BJ (cell line): ENCODE measurements at regions not wholly inside any gene's neighbourhood (a gene's known extent, or its start where the extent isn't known, plus 50 kb on each side); places are given as distances from the start of the nearest gene placed in this dataset.

Source experiments
- CTCF ChIA-PET: fragments of 350-600 bp; formaldehyde crosslinking; extraction: SDS; loops from one replicate; lab custom pipeline; 2021; ENCODE audit warnings: antibody characterized with exemption, inconsistent platforms; lab: Yijun Ruan, JAX
- POLR2A ChIA-PET: fragments of 300-600 bp; sonication (Branson Sonifier 250); formaldehyde crosslinking; extraction: SDS; loops from one replicate; lab custom pipeline; 2021; ENCODE audit warnings: antibody characterized with exemption; lab: Charles Lee
- DNase-seq: peaks from one replicate; pipeline ENCODE4 v3.0.0-alpha.2; 2011; ENCODE audit warnings: low read depth
- H3K27me3 ChIP-seq: 2 replicates; pipeline ENCODE4 v1.6.0; 2011; ENCODE audit warnings: low read length; ENCODE audit not compliant: control insufficient read depth, insufficient read depth
- H3K36me3 ChIP-seq: 2 replicates; pipeline ENCODE4 v1.5.1; 2011; ENCODE audit warnings: low read length; ENCODE audit not compliant: control insufficient read depth, insufficient read depth
- H3K4me3 ChIP-seq: 2 replicates; pipeline ENCODE4 v1.5.1; 2011; ENCODE audit warnings: low read depth, mild to moderate bottlenecking, control low read depth, low read length
- CTCF ChIP-seq: IDR thresholded peaks from 2 replicates; pipeline ENCODE4 v1.5.1; 2011; ENCODE audit warnings: low read depth, mild to moderate bottlenecking, control low read depth, inconsistent platforms, low read length, moderate library complexity; ENCODE audit not compliant: insufficient read depth

GRCh38 chr2:234608946-234609345 lies 112.1 kb upstream of the ARL4C start:
- DNase-seq, result no peak
- Histone ChIP-seq H3K27me3 (peaks cover 3% of the 10 kb centered on the region), H3K36me3 (no peaks in the 10 kb centered on the region), H3K4me3 (no peak overlapping the region)
- TF ChIP-seq CTCF, result no peak
- CTCF ChIA-PET, result no interaction called here
- POLR2A ChIA-PET, result no interaction called here

- H3K4me3 ChIP-seq, result no peak overlapping the region
- POLR2A ChIA-PET, result no interaction called here
- CTCF ChIA-PET, result no interaction called here
- DNase-seq, result no peak
- peaks cover 3% of the 10 kb centered on the region for H3K27me3 ChIP-seq
- H3K36me3 ChIP-seq, result no peaks in the 10 kb centered on the region
- TF ChIP-seq CTCF, result no peak
Measured at GRCh38 chr2:234607691-234608090, 110.8 kb upstream of the ARL4C start.

- no peak for TF ChIP-seq CTCF
- ChIA-PET POLR2A (no interaction called here), CTCF (no interaction called here)
- Histone ChIP-seq H3K4me3 (no peak overlapping the region), H3K36me3 (no peaks in the 10 kb centered on the region), H3K27me3 (peaks cover 3% of the 10 kb centered on the region)
- DNase-seq, result no peak
Measured at GRCh38 chr2:234606896-234607295, 110.0 kb upstream of the ARL4C start.

DNA sequence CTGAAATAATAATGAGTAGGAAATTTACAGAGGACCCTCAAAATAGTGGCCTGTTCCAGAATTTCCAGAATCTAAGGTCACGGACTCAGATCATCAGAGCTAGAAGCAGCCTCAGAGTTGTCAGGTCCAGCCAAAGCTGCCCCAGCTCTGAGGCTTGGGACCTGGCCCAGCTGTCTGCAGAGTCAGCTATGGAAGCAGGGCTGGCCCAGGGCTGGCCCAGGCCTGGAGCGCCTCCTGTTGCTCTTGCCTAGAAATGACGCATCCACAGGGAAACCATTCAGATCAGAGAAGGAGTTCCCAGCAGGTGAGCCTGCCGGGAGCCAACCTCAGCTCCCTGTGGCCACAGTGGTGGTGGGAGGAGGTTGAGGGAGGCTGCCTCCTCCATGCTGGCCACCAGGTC lies 106.7 kb upstream of the ARL4C start:
- no peak for TF ChIP-seq CTCF
- Histone ChIP-seq H3K4me3 (no peak overlapping the region), H3K36me3 (no peaks in the 10 kb centered on the region), H3K27me3 (peaks cover 3% of the 10 kb centered on the region)
- ChIA-PET CTCF (interaction anchor here (1.3 kb wide), 1 partner anchor 38 kb away, joined by 3 read pairs; no protein-coding TSS in a partner anchor), POLR2A (no interaction called here)
- DNase-seq, result no peak

DNA sequence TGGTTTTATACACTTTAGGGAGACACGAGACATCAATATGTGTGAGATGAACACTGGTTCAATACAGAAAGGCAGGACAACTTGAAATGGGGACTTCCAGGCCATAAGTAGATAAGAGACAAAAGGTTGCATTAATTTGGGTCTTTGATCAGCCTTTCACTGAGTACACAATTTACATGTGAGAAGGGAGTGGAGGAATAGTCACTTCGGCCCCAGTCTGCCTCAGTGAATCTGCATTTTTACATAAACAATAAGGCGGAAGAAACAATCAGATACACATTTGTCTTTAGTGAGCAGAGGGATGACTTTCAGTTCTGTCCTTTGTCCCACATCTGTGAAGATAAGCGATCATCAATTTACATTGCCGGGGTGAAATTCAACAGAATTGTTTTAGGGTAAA lies 104.3 kb upstream of the ARL4C start:
- Histone ChIP-seq H3K36me3 (no peaks in the 10 kb centered on the region), H3K4me3 (no peak overlapping the region), H3K27me3 (peaks cover 3% of the 10 kb centered on the region)
- ChIA-PET POLR2A (no interaction called here), CTCF (interaction anchor here (0.9 kb wide), 1 partner anchor 21 kb away, joined by 3 read pairs; no protein-coding TSS in a partner anchor)
- TF ChIP-seq CTCF, result no peak
- no peak for DNase-seq
